Ishikawa (cell line): ENCODE measurements at regions not wholly inside any gene's neighbourhood (a gene's known extent, or its start where the extent isn't known, plus 50 kb on each side); places are given as distances from the start of the nearest gene placed in this dataset.

Experiments
- FOXM1 ChIP-seq: IDR thresholded peaks from 2 replicates; pipeline ENCODE4 v1.6.1; 2012; ENCODE audit warnings: low read depth, borderline replicate concordance
- MAX ChIP-seq: IDR thresholded peaks from 2 replicates; pipeline ENCODE4 v1.6.1; 2012
- RAD21 ChIP-seq: IDR thresholded peaks from 2 replicates; pipeline ENCODE4 v1.6.1; 2012; ENCODE audit warnings: low read depth
- REST ChIP-seq: IDR thresholded peaks from 2 replicates; pipeline ENCODE4 v1.6.1; 2012; ENCODE audit warnings: low read depth, mild to moderate bottlenecking
- TAF1 ChIP-seq: IDR thresholded peaks from 2 replicates; pipeline ENCODE4 v1.6.1; 2012; ENCODE audit warnings: low read depth, mild to moderate bottlenecking

GRCh38 chr2:74777161-74777900, 56.6 kb upstream of the HK2 start:
- no peak for TF ChIP-seq FOXM1
- no peak for TF ChIP-seq TAF1
- no peak for TF ChIP-seq REST
- TF ChIP-seq MAX = no peak
- no peak for TF ChIP-seq RAD21
